Natural killer cell (primary cell): ENCODE measurements at regions not wholly inside any gene's neighbourhood (a gene's known extent, or its start where the extent isn't known, plus 50 kb on each side); places are given as distances from the start of the nearest gene placed in this dataset.

ENCODE experiments used
- ATAC-seq, 3 donors: fragments of 150-1000 bp in 2 of 3; fragments of 200-7000 bp in 1 of 3; cut with Tn5 transposase; 1 replicate in 1 of 3; 2 replicates in 2 of 3; pipeline ENCODE4 v1.10.0; 2021; ENCODE audit warnings: mild to moderate bottlenecking in 2 of 3, moderate library complexity in 2 of 3
- DNase-seq, 2 donors: peaks; one replicate each; pipeline versions ENCODE4 v3.0.0 to v3.0.0-alpha.2; 2013 to 2021; ENCODE audit warnings: mixed read lengths in 1 of 2
- H3K27ac ChIP-seq: one replicate; pipeline ENCODE4 v1.5.1; 2013; ENCODE audit warnings: mild to moderate bottlenecking, low read length
- H3K27me3 ChIP-seq: one replicate; pipeline ENCODE4 v1.6.1; 2013; ENCODE audit warnings: low read length; ENCODE audit not compliant: control insufficient read depth, insufficient read depth
- H3K36me3 ChIP-seq: one replicate; pipeline ENCODE4 v1.6.1; 2013; ENCODE audit warnings: low read length; ENCODE audit not compliant: control insufficient read depth, insufficient read depth
- H3K4me1 ChIP-seq: one replicate; pipeline ENCODE4 v1.6.1; 2013; ENCODE audit warnings: low read length; ENCODE audit not compliant: control insufficient read depth, insufficient read depth
- H3K4me3 ChIP-seq: one replicate; pipeline ENCODE4 v1.5.1; 2013; ENCODE audit warnings: low read length
- H3K9me3 ChIP-seq: one replicate; pipeline ENCODE4 v1.6.1; 2013; ENCODE audit warnings: low read length; ENCODE audit not compliant: control insufficient read depth, insufficient read depth
- H3K27ac Mint-ChIP-seq, 2 donors: one replicate each; pipeline ENCODE4 v1.8.0; 2022; ENCODE audit warnings: mild to moderate bottlenecking in 2 of 2, mixed read lengths in 2 of 2, moderate library complexity in 1 of 2
- H3K27me3 Mint-ChIP-seq, 2 donors: one replicate each; pipeline ENCODE4 v1.8.0; 2022; ENCODE audit warnings: low read depth in 2 of 2, mixed read lengths in 2 of 2
- H3K36me3 Mint-ChIP-seq: one replicate; pipeline ENCODE4 v1.8.0; 2022; ENCODE audit warnings: mixed read lengths
- H3K4me1 Mint-ChIP-seq, 2 donors: one replicate each; pipeline ENCODE4 v1.8.0; 2022; ENCODE audit warnings: mixed read lengths in 2 of 2
- H3K4me3 Mint-ChIP-seq: one replicate; pipeline ENCODE4 v1.8.0; 2022; ENCODE audit warnings: mild to moderate bottlenecking, moderate library complexity, mixed read lengths
- H3K9me3 Mint-ChIP-seq, 2 donors: one replicate each; pipeline ENCODE4 v1.8.0; 2022; ENCODE audit warnings: mixed read lengths in 2 of 2
- CTCF ChIP-seq: fragments of 200-600 bp; IDR thresholded peaks from one replicate; pipeline ENCODE4 v1.8.0; 2022; ENCODE audit warnings: antibody characterized with exemption
- WGBS: methylation state at CpG from one replicate; pipeline ENCODE4 v1.1.7; 2013; ENCODE audit warnings: missing lambda C conversion rate; ENCODE audit not compliant: insufficient coverage; 5-methylcytosine and 5-hydroxymethylcytosine counted together
- intact Hi-C: fragments of 100-400 bp; cut with micrococcal nuclease; formaldehyde crosslinking; loops from one replicate; pipeline ENCODE4 v1.14.2; 2022

- no peak for TF ChIP-seq CTCF
- Histone ChIP-seq H3K36me3 (peaks cover 6% of the 10 kb centered on the region), H3K27me3 (no peaks in the 10 kb centered on the region), H3K4me3 (no peak overlapping the region), H3K9me3 (no peaks in the 10 kb centered on the region), H3K4me1 (peaks cover 12% of the 10 kb centered on the region), H3K27ac (no peak overlapping the region)
- no peaks in the 10 kb centered on the region for H3K27me3 Mint-ChIP-seq
- 100% methylated on average over 3 of the region's 3 CpGs for WGBS
- no peaks in the 10 kb centered on the region for H3K36me3 Mint-ChIP-seq
- H3K9me3 Mint-ChIP-seq, result no peaks in the 10 kb centered on the region
- ATAC-seq, result no peak
- intact Hi-C loops, result no loop called here
- H3K4me3 Mint-ChIP-seq, result no peak overlapping the region
- peaks cover 79 to 85% of the 10 kb centered on the region in 2 donors for H3K4me1 Mint-ChIP-seq
- no peak for DNase-seq
- H3K27ac Mint-ChIP-seq, result peak overlapping the region; percentile 1 to 68
Observed at GRCh38 chr13:73935991-73936390, 198.2 kb downstream of the KLF12 start.

- DNase-seq (no peak), ATAC-seq (no peak)
- WGBS, result 98% methylated on average over 3 of the region's 3 CpGs
- Histone ChIP-seq H3K27me3 (no peaks in the 10 kb centered on the region), H3K9me3 (no peaks in the 10 kb centered on the region), H3K4me3 (no peak overlapping the region), H3K27ac (no peak overlapping the region), H3K36me3 (peaks cover 6% of the 10 kb centered on the region), H3K4me1 (peaks cover 8% of the 10 kb centered on the region)
- Mint-ChIP-seq H3K36me3 (no peaks in the 10 kb centered on the region), H3K27ac (peak overlapping the region; percentile 1 to 72), H3K4me3 (peak overlapping the region; percentile 7), H3K9me3 (no peaks in the 10 kb centered on the region), H3K27me3 (no peaks in the 10 kb centered on the region), H3K4me1 (peaks cover 69 to 74% of the 10 kb centered on the region in 2 donors)
- TF ChIP-seq CTCF, result no peak
- intact Hi-C loops, result loop anchor here (5.0 kb wide), 1 partner anchor 93 kb away; no protein-coding TSS in a partner anchor
Observed at GRCh38 chr13:73934771-73935170, 199.4 kb downstream of the KLF12 start.

GRCh38 chr13:73934215-73934641, 200.0 kb downstream of the KLF12 start:
- intact Hi-C loops, result loop anchor here (5.0 kb wide), 1 partner anchor 93 kb away; no protein-coding TSS in a partner anchor
- 41% methylated on average over 3 of the region's 4 CpGs for WGBS
- no peaks in the 10 kb centered on the region for H3K9me3 Mint-ChIP-seq
- no peak for TF ChIP-seq CTCF
- H3K4me3 ChIP-seq, result no peak overlapping the region
- H3K4me1 ChIP-seq, result peaks cover 9% of the 10 kb centered on the region
- no peak overlapping the region for H3K27ac ChIP-seq
- peak overlapping the region; percentile 43 for H3K4me3 Mint-ChIP-seq
- no peaks in the 10 kb centered on the region for H3K36me3 Mint-ChIP-seq
- peak overlapping the region; percentile 61 to 72 for H3K27ac Mint-ChIP-seq
- H3K4me1 Mint-ChIP-seq, result peaks cover 69 to 74% of the 10 kb centered on the region in 2 donors
- peak; percentile 48 to 59 (median 54) for ATAC-seq
- no peaks in the 10 kb centered on the region for H3K27me3 Mint-ChIP-seq
- peaks cover 6% of the 10 kb centered on the region for H3K36me3 ChIP-seq
- no peaks in the 10 kb centered on the region for H3K27me3 ChIP-seq
- no peak for DNase-seq
- H3K9me3 ChIP-seq, result no peaks in the 10 kb centered on the region

- Histone ChIP-seq H3K4me3 (no peak overlapping the region), H3K27me3 (no peaks in the 10 kb centered on the region), H3K4me1 (peaks cover 5% of the 10 kb centered on the region), H3K9me3 (no peaks in the 10 kb centered on the region), H3K36me3 (peaks cover 4% of the 10 kb centered on the region), H3K27ac (peak overlapping the region; percentile 16)
- no peak for TF ChIP-seq CTCF
- Mint-ChIP-seq H3K27ac (peak overlapping the region; percentile 61 to 72), H3K27me3 (no peaks in the 10 kb centered on the region), H3K4me3 (peak overlapping the region; percentile 43), H3K4me1 (peaks cover 70 to 75% of the 10 kb centered on the region in 2 donors), H3K9me3 (no peaks in the 10 kb centered on the region), H3K36me3 (no peaks in the 10 kb centered on the region)
- DNase-seq (no peak), ATAC-seq (peak in 2 of 3 donors; percentile 8 to 15)
- intact Hi-C loops, result loop anchor here (5.0 kb wide), 1 partner anchor 94 kb away; no protein-coding TSS in a partner anchor
- 79% methylated on average over 2 of the region's 2 CpGs for WGBS
Observed at GRCh38 chr13:73933795-73934194, 200.4 kb downstream of the KLF12 start.
